ENCODE measurements at regions not wholly inside any gene's neighbourhood (a gene's known extent, or its start where the extent isn't known, plus 50 kb on each side); places are given as distances from the start of the nearest gene placed in this dataset.

DNA sequence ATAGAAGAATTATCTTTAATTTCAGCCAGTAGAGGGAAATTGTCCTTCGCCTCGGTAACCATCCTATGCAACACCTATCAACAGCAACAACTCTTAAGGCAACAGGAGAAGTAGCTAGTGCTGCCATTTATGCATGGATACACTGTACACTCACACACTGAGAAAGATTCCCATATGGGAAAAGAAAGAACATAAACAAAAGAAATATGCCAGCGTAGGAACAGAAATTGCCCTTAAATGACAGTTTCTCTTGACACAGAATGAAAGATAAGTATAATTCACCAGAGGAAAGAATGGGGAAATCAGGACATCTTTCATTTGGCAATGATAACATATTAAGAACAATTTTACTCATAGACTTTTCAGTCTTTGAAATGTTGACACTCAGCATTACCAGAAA, 466.9 kb downstream of the BCAT1 start:
- H3K79me2 ChIP-seq (ENCODE audit: control insufficient read depth, insufficient read depth, low read length) = no peaks in the 10 kb centered on the region
- DNase-seq (ENCODE audit: low read depth, low spot score) = no peak
- no peak overlapping the region for H3K4me2 ChIP-seq (ENCODE audit: insufficient read depth, low read length)
- H3K4me3 ChIP-seq (replicated peaks in 1 of 3; ENCODE audit: insufficient read depth in 1 of 3, low read depth in 1 of 3, low read length in 3 of 3) = no peak overlapping the region
- ChIA-PET CTCF (no interaction called here), POLR2A (no interaction called here)
- no TSS peak for BruUV-seq (replicated peaks)
- dilution Hi-C loops (cut with MboI; ENCODE audit: extremely low pct_ligation_motif_present, low sequenced_read_pairs) (no loop called here), intact Hi-C loops (cut with micrococcal nuclease) (no loop called here)
- no peaks in the 10 kb centered on the region for H3K36me3 ChIP-seq (ENCODE audit: control insufficient read depth in 2 of 2, extremely low read depth in 1 of 2, insufficient read depth in 2 of 2, low read length in 2 of 2)
- H4K20me1 ChIP-seq (replicated peaks; ENCODE audit: control insufficient read depth, extremely low read depth, insufficient read depth, low read length) = no peaks in the 10 kb centered on the region
- FAIRE-seq = no peak
- no peak overlapping the region for H2AFZ ChIP-seq (ENCODE audit: low read depth, low read length)
- peaks cover 0 to 2% of the 10 kb centered on the region in 2 experiments for H3K27me3 ChIP-seq (ENCODE audit: control insufficient read depth in 2 of 2, insufficient read depth in 2 of 2, low read length in 2 of 2)
- no peaks in the 10 kb centered on the region for H3K9me1 ChIP-seq (replicated peaks; ENCODE audit: control insufficient read depth, extremely low read depth, insufficient read depth, low read length)
- H3K9me3 ChIP-seq (replicated peaks; ENCODE audit: control insufficient read depth, insufficient read depth, low read length) = no peaks in the 10 kb centered on the region
- TF ChIP-seq, protein P1, sequence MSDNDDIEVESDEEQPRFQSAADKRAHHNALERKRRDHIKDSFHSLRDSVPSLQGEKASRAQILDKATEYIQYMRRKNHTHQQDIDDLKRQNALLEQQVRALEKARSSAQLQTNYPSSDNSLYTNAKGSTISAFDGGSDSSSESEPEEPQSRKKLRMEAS (IDR thresholded peaks at IDR 0.05; ENCODE audit: insufficient read depth, insufficient read length) = no peak
- TF ChIP-seq POLR2A (IDR thresholded peaks at IDR 0.05; ENCODE audit: low read depth, low read length) (no peak), FOS (IDR thresholded peaks at IDR 0.05; ENCODE audit: borderline replicate concordance, insufficient read depth, low read length) (no peak), MYC (IDR thresholded peaks at IDR 0.05; ENCODE audit: low read depth, low read length) (no peak), JUN (IDR thresholded peaks at IDR 0.05; ENCODE audit: borderline replicate concordance, insufficient read depth, insufficient read length, low read depth) (no peak), EZH2 (IDR thresholded peaks at IDR 0.05; ENCODE audit: borderline replicate concordance, low read depth, low read length, severe bottlenecking) (no peak), POLR2AphosphoS5 (IDR thresholded peaks at IDR 0.05; ENCODE audit: insufficient read depth, low read depth, low read length) (no peak)
- TF ChIP-seq, protein P2, sequence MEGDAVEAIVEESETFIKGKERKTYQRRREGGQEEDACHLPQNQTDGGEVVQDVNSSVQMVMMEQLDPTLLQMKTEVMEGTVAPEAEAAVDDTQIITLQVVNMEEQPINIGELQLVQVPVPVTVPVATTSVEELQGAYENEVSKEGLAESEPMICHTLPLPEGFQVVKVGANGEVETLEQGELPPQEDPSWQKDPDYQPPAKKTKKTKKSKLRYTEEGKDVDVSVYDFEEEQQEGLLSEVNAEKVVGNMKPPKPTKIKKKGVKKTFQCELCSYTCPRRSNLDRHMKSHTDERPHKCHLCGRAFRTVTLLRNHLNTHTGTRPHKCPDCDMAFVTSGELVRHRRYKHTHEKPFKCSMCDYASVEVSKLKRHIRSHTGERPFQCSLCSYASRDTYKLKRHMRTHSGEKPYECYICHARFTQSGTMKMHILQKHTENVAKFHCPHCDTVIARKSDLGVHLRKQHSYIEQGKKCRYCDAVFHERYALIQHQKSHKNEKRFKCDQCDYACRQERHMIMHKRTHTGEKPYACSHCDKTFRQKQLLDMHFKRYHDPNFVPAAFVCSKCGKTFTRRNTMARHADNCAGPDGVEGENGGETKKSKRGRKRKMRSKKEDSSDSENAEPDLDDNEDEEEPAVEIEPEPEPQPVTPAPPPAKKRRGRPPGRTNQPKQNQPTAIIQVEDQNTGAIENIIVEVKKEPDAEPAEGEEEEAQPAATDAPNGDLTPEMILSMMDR (IDR thresholded peaks at IDR 0.05; ENCODE audit: extremely low read depth in 1 of 2, insufficient read depth in 1 of 2, low read depth in 1 of 2, low read length in 2 of 2) = no peak
- no peak overlapping the region for H3K9ac ChIP-seq (replicated peaks; ENCODE audit: extremely low read depth, insufficient read depth, low read length)
- no peaks in the 10 kb centered on the region for H3K4me1 ChIP-seq (ENCODE audit: control insufficient read depth, extremely low read depth, insufficient read depth, low read length)
- no peak overlapping the region for H3K27ac ChIP-seq (ENCODE audit: insufficient read depth, low read depth, low read length)
